Kidney (tissue), 13 donors: ENCODE measurements at regions not wholly inside any gene's neighbourhood (a gene's known extent, or its start where the extent isn't known, plus 50 kb on each side); places are given as distances from the start of the nearest gene placed in this dataset.

Source experiments
- DNase-seq, 5 donors: peaks; one replicate each; pipeline ENCODE4 v3.0.0-alpha.2; 2013 to 2020
- FAIRE-seq: peaks from 2 replicates; lab custom pipeline; 2012; peaks lifted over from hg19 to GRCh38; lab: Jason Lieb, UNC
- H3K27ac ChIP-seq, 2 donors: one replicate each; pipeline ENCODE4 v1.7.0; 2013; ENCODE audit warnings: low read depth in 2 of 2, low read length in 2 of 2, inconsistent platforms in 1 of 2
- H3K27me3 ChIP-seq: one replicate; pipeline ENCODE4 v1.7.1; 2013; ENCODE audit warnings: low read length, inconsistent platforms; ENCODE audit not compliant: control insufficient read depth, insufficient read depth
- H3K36me3 ChIP-seq, 3 donors: one replicate each; pipeline versions ENCODE4 v1.7.0 to v1.7.1; 2013; ENCODE audit warnings: low read length in 3 of 3, control low read depth in 1 of 3, inconsistent platforms in 1 of 3; ENCODE audit not compliant: insufficient read depth in 3 of 3, control insufficient read depth in 2 of 3
- H3K4me1 ChIP-seq, 3 donors: one replicate each; pipeline versions ENCODE4 v1.7.0 to v1.7.1; 2013; ENCODE audit warnings: low read length in 3 of 3, inconsistent platforms in 1 of 3, low read depth in 1 of 3; ENCODE audit not compliant: control insufficient read depth in 2 of 3, insufficient read depth in 2 of 3
- H3K4me3 ChIP-seq, 3 donors: one replicate each; pipeline versions ENCODE4 v1.7.0 to v1.8.1; 2013; ENCODE audit warnings: low read length in 3 of 3, control low read depth in 1 of 3, inconsistent platforms in 1 of 3
- H3K9ac ChIP-seq, 3 donors: one replicate each; pipeline versions ENCODE4 v1.7.0 to v1.7.1; 2013; ENCODE audit warnings: low read length in 3 of 3, control low read depth in 1 of 3, inconsistent platforms in 1 of 3
- H3K9me3 ChIP-seq, 3 donors: one replicate each; pipeline versions ENCODE4 v1.7.0 to v1.7.1; 2013; ENCODE audit warnings: low read length in 3 of 3, control low read depth in 1 of 3, inconsistent platforms in 1 of 3; ENCODE audit not compliant: control insufficient read depth in 2 of 3, insufficient read depth in 1 of 3
- CTCF ChIP-seq: IDR thresholded peaks from 3 replicates; pipeline ENCODE4 v1.5.1; 2012; ENCODE audit warnings: mild to moderate bottlenecking, moderate library complexity, borderline replicate concordance; ENCODE audit not compliant: insufficient read depth; ENCODE audit errors: extremely low read depth
- intact Hi-C: fragments of 100-400 bp; cut with DNase I; formaldehyde crosslinking; loops from one replicate; pipeline ENCODE4 v1.11.1; 2022
- donor health status: control.
- donor health status: control.
- donor health status: control.
- donor health status: control.
- donor health status: control.
- donor health status: DM: yes; HTN: yes; CAD: no.
- donor health status: Normal renal cell carcinoma (clear cell type).

DNA sequence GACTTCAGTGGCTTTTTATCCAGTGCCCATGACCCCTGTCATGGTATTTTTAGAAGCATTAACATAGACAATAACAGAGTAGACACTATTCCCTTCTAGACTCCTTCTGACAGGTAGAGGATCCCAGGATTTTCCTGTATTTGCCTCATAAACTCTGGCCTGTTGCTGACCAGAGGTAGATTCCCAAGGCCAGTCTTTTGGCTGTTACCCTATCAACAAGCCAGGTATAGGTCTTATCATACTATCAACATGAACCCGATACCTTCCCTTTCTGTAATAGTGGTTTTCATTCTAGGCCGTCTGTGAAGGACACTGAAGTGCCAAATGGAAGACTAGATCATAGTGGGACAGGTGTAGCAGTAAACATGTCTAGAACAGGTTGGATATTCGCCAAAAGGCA lies 76.2 kb upstream of the CHRDL1 start:
- H3K9ac ChIP-seq = no peak overlapping the region
- H3K27me3 ChIP-seq = no peaks in the 10 kb centered on the region
- FAIRE-seq (no peak), DNase-seq (no peak)
- no peak for TF ChIP-seq CTCF
- H3K36me3 ChIP-seq = no peaks in the 10 kb centered on the region
- no peaks in the 10 kb centered on the region for H3K4me1 ChIP-seq
- no peak overlapping the region for H3K27ac ChIP-seq
- H3K9me3 ChIP-seq = no peaks in the 10 kb centered on the region
- intact Hi-C loops = no loop called here
- no peak overlapping the region for H3K4me3 ChIP-seq

DNA sequence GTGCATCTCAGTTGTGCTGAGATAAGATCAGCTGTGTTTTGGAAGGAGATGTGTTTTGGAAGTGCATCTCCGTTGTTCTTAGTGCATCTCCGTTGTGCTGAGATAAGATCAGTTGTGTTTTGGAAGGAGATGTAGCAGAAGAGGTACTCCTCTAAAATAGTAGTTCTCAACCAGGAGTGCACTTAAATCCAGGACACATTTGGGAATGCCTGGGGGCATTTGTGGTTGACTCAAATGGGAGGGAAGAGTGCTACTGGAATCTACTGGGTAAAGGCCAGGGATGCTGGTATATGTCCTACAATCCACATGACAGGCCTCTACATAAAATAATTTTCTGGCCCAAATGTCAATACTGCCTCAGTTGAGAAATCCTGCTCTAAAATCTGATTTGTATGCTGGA lies 70.8 kb upstream of the CHRDL1 start:
- Histone ChIP-seq H3K27ac (no peak overlapping the region), H3K9ac (no peak overlapping the region), H3K4me3 (no peak overlapping the region), H3K4me1 (no peaks in the 10 kb centered on the region), H3K36me3 (no peaks in the 10 kb centered on the region), H3K9me3 (no peaks in the 10 kb centered on the region), H3K27me3 (no peaks in the 10 kb centered on the region)
- DNase-seq (no peak), FAIRE-seq (no peak)
- TF ChIP-seq CTCF = no peak
- intact Hi-C loops = no loop called here

DNA sequence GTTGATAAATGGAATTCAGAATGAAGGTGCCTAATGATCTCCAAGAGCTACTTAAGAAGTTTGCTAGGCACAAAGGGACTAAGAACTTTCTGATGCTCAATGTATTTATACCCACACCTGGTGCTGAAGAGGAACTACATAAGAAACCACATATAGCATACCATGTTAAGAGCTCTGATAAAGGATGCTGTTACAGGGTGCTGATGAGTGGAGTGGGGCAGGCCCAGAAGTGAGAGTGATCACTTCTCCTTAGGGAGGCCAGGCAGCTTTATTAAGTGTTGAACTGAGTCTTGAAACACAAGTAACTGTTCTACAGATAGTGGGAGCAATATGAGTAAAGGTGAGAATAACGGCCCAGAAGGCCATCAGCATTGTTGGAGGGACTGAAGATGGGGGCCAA lies 68.3 kb upstream of the CHRDL1 start:
- H3K27ac ChIP-seq = no peak overlapping the region
- no peaks in the 10 kb centered on the region for H3K36me3 ChIP-seq
- DNase-seq = no peak
- TF ChIP-seq CTCF = no peak
- no peaks in the 10 kb centered on the region for H3K27me3 ChIP-seq
- intact Hi-C loops = no loop called here
- FAIRE-seq = no peak
- no peak overlapping the region for H3K4me3 ChIP-seq
- H3K9ac ChIP-seq = no peak overlapping the region
- H3K4me1 ChIP-seq = no peaks in the 10 kb centered on the region
- H3K9me3 ChIP-seq = no peaks in the 10 kb centered on the region

GRCh38 chrX:110858565-110858964 lies 62.9 kb upstream of the CHRDL1 start:
- DNase-seq (no peak), FAIRE-seq (peak; percentile 17)
- no peaks in the 10 kb centered on the region for H3K4me1 ChIP-seq
- no peaks in the 10 kb centered on the region for H3K27me3 ChIP-seq
- intact Hi-C loops = no loop called here
- no peaks in the 10 kb centered on the region for H3K36me3 ChIP-seq
- no peaks in the 10 kb centered on the region for H3K9me3 ChIP-seq
- H3K9ac ChIP-seq = no peak overlapping the region
- TF ChIP-seq CTCF = no peak
- no peak overlapping the region for H3K4me3 ChIP-seq
- H3K27ac ChIP-seq = no peak overlapping the region
